ENCODE measurements at regions not wholly inside any gene's neighbourhood (a gene's known extent, or its start where the extent isn't known, plus 50 kb on each side); places are given as distances from the start of the nearest gene placed in this dataset.

DNA sequence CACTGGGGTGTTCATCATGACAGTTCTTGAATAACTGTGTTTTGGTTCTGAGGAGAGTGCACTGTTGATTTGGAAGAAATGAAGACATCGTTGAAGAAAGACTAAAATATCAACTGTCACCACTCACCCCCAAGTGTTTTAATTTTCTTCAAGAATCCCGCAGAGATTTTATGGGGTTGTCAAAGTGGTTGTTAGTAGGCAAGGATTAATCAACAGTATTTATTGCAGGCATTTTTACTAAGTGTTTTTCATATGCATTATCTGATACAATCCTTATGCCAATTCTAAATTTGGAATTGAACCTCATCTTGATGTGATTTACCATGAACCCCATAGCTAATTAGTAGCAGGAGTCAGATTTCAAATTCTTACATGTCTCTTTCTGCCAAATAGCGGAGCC, 63.7 kb upstream of the OBI1 start (continued):
- no peak for TF ChIP-seq ZNF558 (CRISPR knock-in tag; IDR thresholded peaks at IDR 0.05; ENCODE audit: borderline replicate concordance)

DNA sequence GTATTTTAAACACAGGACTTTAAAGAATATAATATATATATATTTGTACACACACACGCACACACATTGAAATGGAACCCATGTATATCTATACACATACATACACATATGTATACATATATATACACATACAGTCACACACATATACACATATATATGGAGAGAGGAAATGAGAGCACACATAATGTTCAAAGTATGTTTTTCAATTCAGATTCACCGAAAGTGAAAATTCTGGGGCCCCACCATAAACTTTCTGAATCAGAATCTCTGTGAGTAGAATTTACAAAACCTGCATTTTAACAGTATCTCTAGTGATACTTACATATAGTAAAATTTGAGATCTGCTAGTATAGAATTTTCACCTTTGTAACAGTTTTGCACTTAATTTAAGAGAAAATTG, 60.4 kb upstream of the OBI1 start:
- no peaks in the 10 kb centered on the region for H4K20me1 ChIP-seq (ENCODE audit: insufficient read depth, low read length)
- BruUV-seq (replicated peaks), result no TSS peak

More for the DNA sequence above, 60.4 kb upstream of the OBI1 start:
- Histone ChIP-seq H3K4me1 (ENCODE audit: insufficient read depth, low read length) (no peaks in the 10 kb centered on the region), H3K27ac (ENCODE audit: extremely low read length, insufficient read depth, low read length) (no peak overlapping the region), H3K79me2 (ENCODE audit: insufficient read depth, low read length) (no peaks in the 10 kb centered on the region), H3K36me3 (replicated peaks in 1 of 2; ENCODE audit: control insufficient read depth in 1 of 2, insufficient read depth in 2 of 2, low read length in 2 of 2) (no peaks in the 10 kb centered on the region), H3K4me2 (ENCODE audit: low read depth, low read length) (no peak overlapping the region), H2AFZ (ENCODE audit: low read length) (no peak overlapping the region), H3K4me3 (replicated peaks in 1 of 3; ENCODE audit: insufficient read depth in 1 of 3, low read depth in 2 of 3, low read length in 3 of 3) (no peak overlapping the region), H3K9me3 (ENCODE audit: low read length) (no peaks in the 10 kb centered on the region), H3K9ac (ENCODE audit: insufficient read depth, low read depth, low read length) (no peak overlapping the region), H3K27me3 (ENCODE audit: control insufficient read depth in 1 of 2, insufficient read depth in 2 of 2, low read length in 2 of 2) (peaks cover 0 to 2% of the 10 kb centered on the region in 2 experiments; a peak in 1 of 5 replicates)
- no peak for DNase-seq (ENCODE audit: low spot score)
- in situ Hi-C loops (cut with HindIII; ENCODE audit: extremely low pct_ligation_motif_present, low pct_unique_long_range_greater_than_20kb), result no loop called here
- no peak for TF ChIP-seq ZNF577 (CRISPR knock-in tag; IDR thresholded peaks at IDR 0.05; ENCODE audit: borderline replicate concordance, low read depth)
- TF ChIP-seq, protein P1, sequence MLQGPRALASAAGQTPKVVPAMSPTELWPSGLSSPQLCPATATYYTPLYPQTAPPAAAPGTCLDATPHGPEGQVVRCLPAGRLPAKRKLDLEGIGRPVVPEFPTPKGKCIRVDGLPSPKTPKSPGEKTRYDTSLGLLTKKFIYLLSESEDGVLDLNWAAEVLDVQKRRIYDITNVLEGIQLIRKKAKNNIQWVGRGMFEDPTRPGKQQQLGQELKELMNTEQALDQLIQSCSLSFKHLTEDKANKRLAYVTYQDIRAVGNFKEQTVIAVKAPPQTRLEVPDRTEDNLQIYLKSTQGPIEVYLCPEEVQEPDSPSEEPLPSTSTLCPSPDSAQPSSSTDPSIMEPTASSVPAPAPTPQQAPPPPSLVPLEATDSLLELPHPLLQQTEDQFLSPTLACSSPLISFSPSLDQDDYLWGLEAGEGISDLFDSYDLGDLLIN (CRISPR knock-in tag; IDR thresholded peaks at IDR 0.05; ENCODE audit: borderline replicate concordance), result no peak
- TF ChIP-seq, protein P2, sequence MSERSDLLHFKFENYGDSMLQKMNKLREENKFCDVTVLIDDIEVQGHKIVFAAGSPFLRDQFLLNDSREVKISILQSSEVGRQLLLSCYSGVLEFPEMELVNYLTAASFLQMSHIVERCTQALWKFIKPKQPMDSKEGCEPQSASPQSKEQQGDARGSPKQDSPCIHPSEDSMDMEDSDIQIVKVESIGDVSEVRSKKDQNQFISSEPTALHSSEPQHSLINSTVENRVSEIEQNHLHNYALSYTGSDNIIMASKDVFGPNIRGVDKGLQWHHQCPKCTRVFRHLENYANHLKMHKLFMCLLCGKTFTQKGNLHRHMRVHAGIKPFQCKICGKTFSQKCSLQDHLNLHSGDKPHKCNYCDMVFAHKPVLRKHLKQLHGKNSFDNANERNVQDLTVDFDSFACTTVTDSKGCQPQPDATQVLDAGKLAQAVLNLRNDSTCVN (CRISPR knock-in tag; IDR thresholded peaks at IDR 0.05; ENCODE audit: borderline replicate concordance), result no peak
- TF ChIP-seq FOXK1 (CRISPR knock-in tag; IDR thresholded peaks at IDR 0.05; ENCODE audit: borderline replicate concordance, low read depth), result no peak
- TF ChIP-seq ZNF772 (CRISPR knock-in tag; IDR thresholded peaks at IDR 0.05), result no peak
- no peak for TF ChIP-seq ZNF101 (CRISPR knock-in tag; IDR thresholded peaks at IDR 0.05; ENCODE audit: borderline replicate concordance, low read depth)
- no peak for TF ChIP-seq GATAD2A (CRISPR knock-in tag; IDR thresholded peaks at IDR 0.05)
- no peak for TF ChIP-seq ZNF232 (CRISPR knock-in tag; IDR thresholded peaks at IDR 0.05; ENCODE audit: borderline replicate concordance)
- no peak for TF ChIP-seq JDP2 (CRISPR knock-in tag; IDR thresholded peaks at IDR 0.05; ENCODE audit: borderline replicate concordance)
- TF ChIP-seq, protein P3, sequence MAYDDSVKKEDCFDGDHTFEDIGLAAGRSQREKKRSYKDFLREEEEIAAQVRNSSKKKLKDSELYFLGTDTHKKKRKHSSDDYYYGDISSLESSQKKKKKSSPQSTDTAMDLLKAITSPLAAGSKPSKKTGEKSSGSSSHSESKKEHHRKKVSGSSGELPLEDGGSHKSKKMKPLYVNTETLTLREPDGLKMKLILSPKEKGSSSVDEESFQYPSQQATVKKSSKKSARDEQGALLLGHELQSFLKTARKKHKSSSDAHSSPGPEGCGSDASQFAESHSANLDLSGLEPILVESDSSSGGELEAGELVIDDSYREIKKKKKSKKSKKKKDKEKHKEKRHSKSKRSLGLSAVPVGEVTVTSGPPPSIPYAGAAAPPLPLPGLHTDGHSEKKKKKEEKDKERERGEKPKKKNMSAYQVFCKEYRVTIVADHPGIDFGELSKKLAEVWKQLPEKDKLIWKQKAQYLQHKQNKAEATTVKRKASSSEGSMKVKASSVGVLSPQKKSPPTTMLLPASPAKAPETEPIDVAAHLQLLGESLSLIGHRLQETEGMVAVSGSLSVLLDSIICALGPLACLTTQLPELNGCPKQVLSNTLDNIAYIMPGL (CRISPR knock-in tag; IDR thresholded peaks at IDR 0.05; ENCODE audit: borderline replicate concordance in 1 of 2, low read depth in 1 of 2), result no peak
- no peak for TF ChIP-seq ZFAT (CRISPR knock-in tag; conservative IDR thresholded peaks at IDR 0.05)
- no peak for TF ChIP-seq ATF1 (CRISPR knock-in tag; IDR thresholded peaks at IDR 0.05)
- TF ChIP-seq, protein P4, sequence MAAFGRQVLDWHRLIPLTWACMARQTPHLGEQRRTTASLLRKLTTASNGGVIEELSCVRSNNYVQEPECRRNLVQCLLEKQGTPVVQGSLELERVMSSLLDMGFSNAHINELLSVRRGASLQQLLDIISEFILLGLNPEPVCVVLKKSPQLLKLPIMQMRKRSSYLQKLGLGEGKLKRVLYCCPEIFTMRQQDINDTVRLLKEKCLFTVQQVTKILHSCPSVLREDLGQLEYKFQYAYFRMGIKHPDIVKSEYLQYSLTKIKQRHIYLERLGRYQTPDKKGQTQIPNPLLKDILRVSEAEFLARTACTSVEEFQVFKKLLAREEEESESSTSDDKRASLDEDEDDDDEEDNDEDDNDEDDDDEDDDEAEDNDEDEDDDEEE (CRISPR knock-in tag; IDR thresholded peaks at IDR 0.05), result no peak
- no peak for TF ChIP-seq ZNF878 (CRISPR knock-in tag; IDR thresholded peaks at IDR 0.05)
- no peak for TF ChIP-seq NR2F6 (IDR thresholded peaks at IDR 0.05)
- no peak for TF ChIP-seq NR2F6 (CRISPR knock-in tag; IDR thresholded peaks at IDR 0.05)
- no peak for TF ChIP-seq ZNF251 (CRISPR knock-in tag; IDR thresholded peaks at IDR 0.05)
- FAIRE-seq, result no peak
- POLR2A ChIA-PET, result no interaction called here
- intact Hi-C loops (cut with micrococcal nuclease; ENCODE audit: unreplicated experiment), result no loop called here
- ATAC-seq, result no peak
- CTCF ChIA-PET (ENCODE audit: low intra/inter-chr PET ratio, low total read pairs), result no interaction called here
- 24% methylated on average over 2 of the region's 2 CpGs for WGBS (ENCODE audit: low lambda C conversion rate)
